Fibroblast of villous mesenchyme (primary cell): ENCODE measurements at regions not wholly inside any gene's neighbourhood (a gene's known extent, or its start where the extent isn't known, plus 50 kb on each side); places are given as distances from the start of the nearest gene placed in this dataset.

Experiments
- DNase-seq: peaks from one replicate; pipeline ENCODE4 v3.0.0-alpha.2; 2010; ENCODE audit warnings: low read depth
- H3K4me3 ChIP-seq: 2 replicates; pipeline ENCODE4 v1.5.1; 2011; ENCODE audit warnings: low read depth, mild to moderate bottlenecking, low read length
- TF ChIP-seq, protein P1 (sequence below): IDR thresholded peaks from 2 replicates; pipeline ENCODE4 v1.5.1; 2012; ENCODE audit warnings: low read depth, mild to moderate bottlenecking, low read length; ENCODE audit not compliant: insufficient read depth

DNA sequence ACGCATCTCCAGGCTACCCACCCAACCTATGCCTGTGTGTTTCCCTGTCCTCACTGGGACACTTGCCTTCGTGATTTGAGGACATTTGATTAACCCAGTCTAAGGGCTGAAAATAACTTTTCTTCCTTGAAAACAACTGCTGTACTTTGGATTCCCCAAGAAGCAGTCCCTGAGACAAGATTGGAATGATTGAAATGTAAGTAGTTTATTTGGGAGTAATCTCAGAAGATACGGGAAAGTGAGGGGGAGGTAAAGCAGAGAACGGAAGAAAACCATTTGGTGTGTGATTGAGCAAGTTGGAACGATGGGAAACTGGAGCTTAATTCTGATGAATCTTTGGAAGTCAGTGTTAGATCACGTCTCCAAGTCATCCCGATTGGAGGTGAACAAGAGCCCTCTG, 143.8 kb upstream of the LMCD1 start:
- TF ChIP-seq, protein P1, sequence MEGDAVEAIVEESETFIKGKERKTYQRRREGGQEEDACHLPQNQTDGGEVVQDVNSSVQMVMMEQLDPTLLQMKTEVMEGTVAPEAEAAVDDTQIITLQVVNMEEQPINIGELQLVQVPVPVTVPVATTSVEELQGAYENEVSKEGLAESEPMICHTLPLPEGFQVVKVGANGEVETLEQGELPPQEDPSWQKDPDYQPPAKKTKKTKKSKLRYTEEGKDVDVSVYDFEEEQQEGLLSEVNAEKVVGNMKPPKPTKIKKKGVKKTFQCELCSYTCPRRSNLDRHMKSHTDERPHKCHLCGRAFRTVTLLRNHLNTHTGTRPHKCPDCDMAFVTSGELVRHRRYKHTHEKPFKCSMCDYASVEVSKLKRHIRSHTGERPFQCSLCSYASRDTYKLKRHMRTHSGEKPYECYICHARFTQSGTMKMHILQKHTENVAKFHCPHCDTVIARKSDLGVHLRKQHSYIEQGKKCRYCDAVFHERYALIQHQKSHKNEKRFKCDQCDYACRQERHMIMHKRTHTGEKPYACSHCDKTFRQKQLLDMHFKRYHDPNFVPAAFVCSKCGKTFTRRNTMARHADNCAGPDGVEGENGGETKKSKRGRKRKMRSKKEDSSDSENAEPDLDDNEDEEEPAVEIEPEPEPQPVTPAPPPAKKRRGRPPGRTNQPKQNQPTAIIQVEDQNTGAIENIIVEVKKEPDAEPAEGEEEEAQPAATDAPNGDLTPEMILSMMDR = no peak
- no peak for DNase-seq
- H3K4me3 ChIP-seq = no peak overlapping the region

GRCh38 chr3:8359133-8359532, 142.5 kb upstream of the LMCD1 start:
- TF ChIP-seq, protein P1 = no peak
- no peak for DNase-seq
- no peak overlapping the region for H3K4me3 ChIP-seq

- H3K4me3 ChIP-seq = no peak overlapping the region
- TF ChIP-seq, protein P1 = no peak
- no peak for DNase-seq
Measured at GRCh38 chr3:8363200-8363599, 138.4 kb upstream of the LMCD1 start.

DNA sequence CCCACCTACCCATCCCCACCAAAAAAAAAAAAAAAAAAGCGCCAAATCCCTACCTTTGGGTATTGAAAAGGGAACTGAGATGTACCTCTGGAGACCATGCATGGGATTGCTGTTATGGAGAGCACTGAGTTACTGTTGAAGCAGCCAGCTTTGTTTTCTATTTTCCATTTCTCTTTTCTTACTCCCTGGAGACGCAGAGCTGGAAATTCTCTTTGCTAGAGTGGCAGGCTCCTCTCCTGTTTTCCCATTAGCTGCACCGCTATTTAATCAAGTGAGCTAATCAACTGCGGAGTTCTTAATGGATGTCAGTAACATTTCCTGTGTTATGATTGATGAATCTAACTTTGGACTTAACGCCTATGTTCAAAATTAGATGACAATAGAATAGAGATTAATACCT, 136.1 kb upstream of the LMCD1 start:
- DNase-seq = no peak
- TF ChIP-seq, protein P1 = no peak
- no peak overlapping the region for H3K4me3 ChIP-seq

DNA sequence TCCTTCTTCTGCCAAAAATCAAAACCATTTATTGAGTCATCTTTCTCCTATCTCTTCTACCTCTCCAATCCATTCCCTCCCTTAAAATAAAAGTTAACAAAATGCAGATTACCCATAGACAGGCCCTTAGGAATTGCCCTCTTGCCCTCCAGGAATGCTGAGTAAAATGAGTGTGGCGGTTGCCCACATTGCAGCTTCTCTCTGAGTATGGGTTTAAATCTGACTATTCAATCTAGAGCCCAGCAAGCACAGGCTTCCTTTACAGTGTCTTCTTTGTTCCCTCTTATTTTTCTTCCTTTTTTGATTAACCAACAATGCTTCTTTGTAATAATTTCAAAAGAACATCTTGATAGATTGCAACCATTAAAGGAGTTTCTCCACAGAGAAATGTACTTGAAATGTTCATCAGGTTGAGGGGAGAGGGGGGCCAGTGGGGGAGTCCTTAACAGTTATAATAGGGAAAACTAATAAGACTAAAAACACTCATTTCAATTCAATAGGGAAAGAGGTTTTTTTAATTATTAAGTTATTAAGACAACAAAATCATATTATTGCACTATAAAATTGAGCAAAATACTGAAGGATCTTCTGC, 135.3 kb upstream of the LMCD1 start:
- TF ChIP-seq, protein P1 = no peak
- no peak for DNase-seq

GRCh38 chr3:8368598-8368997, 133.0 kb upstream of the LMCD1 start:
- no peak overlapping the region for H3K4me3 ChIP-seq
- DNase-seq = no peak
- TF ChIP-seq, protein P1 = no peak

More for the DNA sequence above, 135.3 kb upstream of the LMCD1 start:
- no peak overlapping the region for H3K4me3 ChIP-seq

DNA sequence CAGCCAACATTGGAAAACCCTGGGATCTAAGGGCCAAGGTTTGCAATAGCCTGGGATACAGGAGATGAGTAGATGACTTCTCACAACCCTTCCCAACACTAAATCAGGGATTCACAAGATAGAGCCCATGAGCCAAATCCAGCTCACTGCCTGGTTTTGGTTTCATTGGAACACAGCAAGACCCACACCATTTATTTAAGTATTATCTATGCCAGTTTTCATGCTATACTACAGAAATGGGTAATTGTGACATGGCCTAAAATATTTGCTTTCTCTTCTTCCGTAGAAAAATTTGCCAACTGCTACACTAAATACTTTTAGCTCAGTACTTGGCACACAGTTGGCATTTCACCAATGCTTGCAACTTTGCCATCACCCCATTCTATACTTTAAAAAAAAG, 132.0 kb upstream of the LMCD1 start:
- TF ChIP-seq, protein P1 = no peak
- H3K4me3 ChIP-seq = no peak overlapping the region
- no peak for DNase-seq
